WI38 (cell line): ENCODE measurements at regions not wholly inside any gene's neighbourhood (a gene's known extent, or its start where the extent isn't known, plus 50 kb on each side); places are given as distances from the start of the nearest gene placed in this dataset.
A peak's percentile ranks its signal among the peaks of the same experiment; 100 is the strongest.

Experiments
- H3K4me3 ChIP-seq: 2 replicates; pipeline ENCODE4 v1.5.1; 2011; ENCODE audit warnings: low read depth, mild to moderate bottlenecking, control low read depth, low read length
- TF ChIP-seq, protein P1 (sequence below): IDR thresholded peaks from 2 replicates; pipeline ENCODE4 v1.5.1; 2012; ENCODE audit warnings: low read depth, mild to moderate bottlenecking, control low read depth, low read length

GRCh38 chr12:125202421-125202820, 137.2 kb downstream of the AACS start:
- H3K4me3 ChIP-seq = no peak overlapping the region
- TF ChIP-seq, protein P1, sequence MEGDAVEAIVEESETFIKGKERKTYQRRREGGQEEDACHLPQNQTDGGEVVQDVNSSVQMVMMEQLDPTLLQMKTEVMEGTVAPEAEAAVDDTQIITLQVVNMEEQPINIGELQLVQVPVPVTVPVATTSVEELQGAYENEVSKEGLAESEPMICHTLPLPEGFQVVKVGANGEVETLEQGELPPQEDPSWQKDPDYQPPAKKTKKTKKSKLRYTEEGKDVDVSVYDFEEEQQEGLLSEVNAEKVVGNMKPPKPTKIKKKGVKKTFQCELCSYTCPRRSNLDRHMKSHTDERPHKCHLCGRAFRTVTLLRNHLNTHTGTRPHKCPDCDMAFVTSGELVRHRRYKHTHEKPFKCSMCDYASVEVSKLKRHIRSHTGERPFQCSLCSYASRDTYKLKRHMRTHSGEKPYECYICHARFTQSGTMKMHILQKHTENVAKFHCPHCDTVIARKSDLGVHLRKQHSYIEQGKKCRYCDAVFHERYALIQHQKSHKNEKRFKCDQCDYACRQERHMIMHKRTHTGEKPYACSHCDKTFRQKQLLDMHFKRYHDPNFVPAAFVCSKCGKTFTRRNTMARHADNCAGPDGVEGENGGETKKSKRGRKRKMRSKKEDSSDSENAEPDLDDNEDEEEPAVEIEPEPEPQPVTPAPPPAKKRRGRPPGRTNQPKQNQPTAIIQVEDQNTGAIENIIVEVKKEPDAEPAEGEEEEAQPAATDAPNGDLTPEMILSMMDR = no peak

GRCh38 chr12:125203145-125203765, 138.0 kb downstream of the AACS start:
- TF ChIP-seq, protein P1 = peak; percentile 39
- no peak overlapping the region for H3K4me3 ChIP-seq

GRCh38 chr12:125205386-125205785, 140.2 kb downstream of the AACS start:
- TF ChIP-seq, protein P1 = no peak
- no peak overlapping the region for H3K4me3 ChIP-seq

GRCh38 chr12:125206711-125207110, 141.5 kb downstream of the AACS start:
- TF ChIP-seq, protein P1 = no peak
- H3K4me3 ChIP-seq = no peak overlapping the region

GRCh38 chr12:125208334-125208733, 143.1 kb downstream of the AACS start:
- H3K4me3 ChIP-seq = no peak overlapping the region
- TF ChIP-seq, protein P1 = no peak

- no peak overlapping the region for H3K4me3 ChIP-seq
- TF ChIP-seq, protein P1 = no peak
Measured at GRCh38 chr12:125208942-125209341, 143.7 kb downstream of the AACS start.

DNA sequence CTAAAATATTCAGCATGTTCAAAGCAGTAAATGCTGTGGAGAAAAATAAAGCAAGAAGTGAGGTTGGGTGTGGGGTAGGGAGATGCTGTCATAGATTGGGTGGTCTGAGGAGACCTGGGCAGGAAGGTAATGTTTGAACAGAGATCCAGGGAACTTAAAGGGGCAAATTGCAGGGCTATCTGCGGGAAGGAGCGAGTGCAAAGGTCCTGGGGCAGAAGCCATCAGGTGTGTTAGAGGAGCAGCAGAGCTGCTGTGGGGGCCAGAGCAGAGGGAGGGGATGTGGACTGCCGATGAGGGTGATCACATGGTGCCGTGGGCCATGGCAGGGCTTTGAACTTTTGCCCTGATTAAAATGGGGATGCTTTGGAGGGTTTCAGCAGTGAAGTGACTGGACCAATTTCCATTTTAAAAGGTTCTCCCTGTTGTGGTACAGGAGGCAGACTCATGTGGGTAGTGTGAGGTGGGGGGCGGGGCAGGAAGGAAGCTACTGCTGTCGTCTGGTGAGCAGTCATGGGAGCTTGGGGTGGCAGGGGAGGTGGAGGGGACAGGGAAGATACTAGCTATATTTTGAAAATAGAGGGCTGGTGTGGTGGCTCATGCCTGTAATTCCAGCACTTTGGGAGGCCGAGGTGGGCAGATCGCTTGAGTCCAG, 145.0 kb downstream of the AACS start:
- no peak overlapping the region for H3K4me3 ChIP-seq
- TF ChIP-seq, protein P1 = no peak
